NCI-H1436 (cell line): ENCODE measurements at regions not wholly inside any gene's neighbourhood (a gene's known extent, or its start where the extent isn't known, plus 50 kb on each side); places are given as distances from the start of the nearest gene placed in this dataset.

Source experiments
- DNase-seq: peaks from one replicate; lab custom pipeline; 2025; lab: John Stamatoyannopoulos, UW

- no peak for DNase-seq
These were observed 51.0 kb upstream of the BARX2 start for GRCh38 chr11:129324533-129325175.

GRCh38 chr11:129323896-129324502 lies 51.6 kb upstream of the BARX2 start:
- no peak for DNase-seq

- no peak for DNase-seq
These were observed 52.7 kb upstream of the BARX2 start for GRCh38 chr11:129322941-129323340.

- no peak for DNase-seq
These were observed 54.6 kb upstream of the BARX2 start for GRCh38 chr11:129321076-129321475.

- no peak for DNase-seq
These were observed 55.2 kb upstream of the BARX2 start for GRCh38 chr11:129320494-129320893.

GRCh38 chr11:129319751-129320150 lies 55.9 kb upstream of the BARX2 start:
- DNase-seq, result no peak

GRCh38 chr11:129319201-129319600 lies 56.4 kb upstream of the BARX2 start:
- DNase-seq, result no peak

GRCh38 chr11:129317571-129317970 lies 58.1 kb upstream of the BARX2 start:
- no peak for DNase-seq

- DNase-seq, result no peak
These were observed 58.9 kb upstream of the BARX2 start for GRCh38 chr11:129316781-129317180.

GRCh38 chr11:129315781-129316579 lies 59.7 kb upstream of the BARX2 start:
- no peak for DNase-seq

GRCh38 chr11:129314371-129314770 lies 61.3 kb upstream of the BARX2 start:
- no peak for DNase-seq

GRCh38 chr11:129313541-129314297 lies 61.9 kb upstream of the BARX2 start:
- DNase-seq, result no peak

GRCh38 chr11:129312730-129313503 lies 62.7 kb upstream of the BARX2 start:
- no peak for DNase-seq

GRCh38 chr11:129308241-129308865 lies 67.3 kb upstream of the BARX2 start:
- no peak for DNase-seq

- no peak for DNase-seq
These were observed 68.5 kb upstream of the BARX2 start for GRCh38 chr11:129307162-129307561.

GRCh38 chr11:129302386-129303101 lies 73.1 kb upstream of the BARX2 start:
- no peak for DNase-seq

- no peak for DNase-seq
These were observed 75.5 kb upstream of the BARX2 start for GRCh38 chr11:129300099-129300498.

- DNase-seq, result no peak
These were observed 76.7 kb upstream of the BARX2 start for GRCh38 chr11:129298988-129299387.

GRCh38 chr11:129295746-129296145 lies 79.9 kb upstream of the BARX2 start:
- DNase-seq, result no peak

- no peak for DNase-seq
These were observed 82.9 kb upstream of the BARX2 start for GRCh38 chr11:129292771-129293170.

GRCh38 chr11:129292092-129292491 lies 83.6 kb upstream of the BARX2 start:
- DNase-seq, result no peak
